ENCODE measurements at regions not wholly inside any gene's neighbourhood (a gene's known extent, or its start where the extent isn't known, plus 50 kb on each side); places are given as distances from the start of the nearest gene placed in this dataset.

- no peak for DNase-seq
Measured at GRCh38 chr6:16974704-16975359, 127.0 kb upstream of the STMND1 start.

GRCh38 chr6:16974387-16974673 lies 127.5 kb upstream of the STMND1 start:
- no peak for DNase-seq

GRCh38 chr6:16973545-16974386 lies 128.1 kb upstream of the STMND1 start:
- DNase-seq = no peak

- no peak for DNase-seq
Measured at GRCh38 chr6:16973051-16973450, 128.8 kb upstream of the STMND1 start.

GRCh38 chr6:16972535-16972934 lies 129.3 kb upstream of the STMND1 start:
- DNase-seq = no peak

- DNase-seq = no peak
Measured at GRCh38 chr6:16969699-16970655, 131.9 kb upstream of the STMND1 start.

- no peak for DNase-seq
Measured at GRCh38 chr6:16968101-16968500, 133.7 kb upstream of the STMND1 start.

GRCh38 chr6:16967470-16967817 lies 134.4 kb upstream of the STMND1 start:
- no peak for DNase-seq

- no peak for DNase-seq
Measured at GRCh38 chr6:16966791-16967469, 134.9 kb upstream of the STMND1 start.

- DNase-seq = no peak
Measured at GRCh38 chr6:16965689-16966088, 136.2 kb upstream of the STMND1 start.

GRCh38 chr6:16964553-16965499 lies 137.0 kb upstream of the STMND1 start:
- peak; percentile 53 for DNase-seq

- DNase-seq = no peak
Measured at GRCh38 chr6:16961577-16961976, 140.3 kb upstream of the STMND1 start.

- DNase-seq = no peak
Measured at GRCh38 chr6:16959789-16960188, 142.1 kb upstream of the STMND1 start.

GRCh38 chr6:16956361-16956760 lies 145.5 kb upstream of the STMND1 start:
- DNase-seq = no peak

- no peak for DNase-seq
Measured at GRCh38 chr6:16955899-16956298, 146.0 kb upstream of the STMND1 start.

GRCh38 chr6:16953905-16954304 lies 147.9 kb upstream of the STMND1 start:
- DNase-seq = no peak

- no peak for DNase-seq
Measured at GRCh38 chr6:16953446-16953845, 148.4 kb upstream of the STMND1 start.

GRCh38 chr6:16950825-16951495 lies 150.9 kb upstream of the STMND1 start:
- DNase-seq = no peak

- DNase-seq = no peak
Measured at GRCh38 chr6:16950302-16950701, 151.5 kb upstream of the STMND1 start.

GRCh38 chr6:16949716-16950115 lies 152.1 kb upstream of the STMND1 start:
- DNase-seq = no peak

- no peak for DNase-seq
Measured at GRCh38 chr6:16948396-16948795, 153.5 kb upstream of the STMND1 start.
